Fibroblast of gingiva (primary cell): ENCODE measurements at regions not wholly inside any gene's neighbourhood (a gene's known extent, or its start where the extent isn't known, plus 50 kb on each side); places are given as distances from the start of the nearest gene placed in this dataset.
"Not testable (repeated sequence)": the region's sequence is repeated elsewhere in the genome, so short reads cannot be mapped to it uniquely, and the experiment has no call there.

ENCODE experiments used
- DNase-seq: peaks from one replicate; pipeline ENCODE4 v3.0.0-alpha.2; 2011; ENCODE audit warnings: low read depth

GRCh38 chr1:185539277-185539943, 194.8 kb upstream of the HMCN1 start:
- no peak for DNase-seq

- DNase-seq, result not testable (repeated sequence)
These were observed 195.8 kb upstream of the HMCN1 start for GRCh38 chr1:185538309-185538898.

GRCh38 chr1:185537596-185537995, 196.6 kb upstream of the HMCN1 start:
- DNase-seq, result no peak

GRCh38 chr1:185536165-185536920, 197.8 kb upstream of the HMCN1 start:
- DNase-seq, result no peak

GRCh38 chr1:185535621-185536020, 198.6 kb upstream of the HMCN1 start:
- DNase-seq, result no peak

- DNase-seq, result no peak
These were observed 199.4 kb upstream of the HMCN1 start for GRCh38 chr1:185534801-185535200.

GRCh38 chr1:185533596-185533995, 200.6 kb upstream of the HMCN1 start:
- DNase-seq, result peak; percentile 23

GRCh38 chr1:185532856-185533255, 201.3 kb upstream of the HMCN1 start:
- no peak for DNase-seq

GRCh38 chr1:185531838-185532237, 202.4 kb upstream of the HMCN1 start:
- DNase-seq, result no peak

- no peak for DNase-seq
These were observed 204.0 kb upstream of the HMCN1 start for GRCh38 chr1:185530215-185530614.

GRCh38 chr1:185529673-185530072, 204.5 kb upstream of the HMCN1 start:
- no peak for DNase-seq

GRCh38 chr1:185528084-185528676, 206.0 kb upstream of the HMCN1 start:
- peak; percentile 34 for DNase-seq

GRCh38 chr1:185526344-185527307, 207.6 kb upstream of the HMCN1 start:
- no peak for DNase-seq

- DNase-seq, result no peak
These were observed 203.3 kb upstream of the IVNS1ABP start for GRCh38 chr1:185520188-185520920.

- DNase-seq, result no peak
These were observed 200.9 kb upstream of the IVNS1ABP start for GRCh38 chr1:185517808-185518419.

- not testable (repeated sequence) for DNase-seq
These were observed 200.3 kb upstream of the IVNS1ABP start for GRCh38 chr1:185517301-185517700.

GRCh38 chr1:185515696-185516095, 198.7 kb upstream of the IVNS1ABP start:
- DNase-seq, result no peak

GRCh38 chr1:185514311-185514710, 197.3 kb upstream of the IVNS1ABP start:
- DNase-seq, result no peak

- DNase-seq, result no peak
These were observed 195.4 kb upstream of the IVNS1ABP start for GRCh38 chr1:185512442-185512841.

- DNase-seq, result no peak
These were observed 184.1 kb upstream of the IVNS1ABP start for GRCh38 chr1:185501099-185501498.
